HG02678 (cell line): ENCODE measurements at regions not wholly inside any gene's neighbourhood (a gene's known extent, or its start where the extent isn't known, plus 50 kb on each side); places are given as distances from the start of the nearest gene placed in this dataset.

Experiments used
- ATAC-seq: cut with Tn5 transposase; IDR thresholded peaks from one replicate; pipeline ENCODE4 v1.9.1; 2021; ENCODE audit warnings: mild to moderate bottlenecking, moderate library complexity; ENCODE audit not compliant: unreplicated experiment

- ATAC-seq: no peak
These were observed 189.5 kb downstream of the TTC8 start for GRCh38 chr14:89013698-89014568.

- no peak for ATAC-seq
These were observed 190.1 kb downstream of the TTC8 start for GRCh38 chr14:89014569-89014850.

- no peak for ATAC-seq
These were observed 190.6 kb downstream of the TTC8 start for GRCh38 chr14:89015016-89015415.

- no peak for ATAC-seq
These were observed 193.0 kb downstream of the TTC8 start for GRCh38 chr14:89017417-89017816.

- no peak for ATAC-seq
These were observed 197.8 kb downstream of the TTC8 start for GRCh38 chr14:89022274-89022673.

- no peak for ATAC-seq
These were observed 200.2 kb downstream of the TTC8 start for GRCh38 chr14:89024691-89025090.

GRCh38 chr14:89025561-89026236 is 201.2 kb downstream of the TTC8 start:
- ATAC-seq: no peak

GRCh38 chr14:89027097-89027740 is 202.8 kb downstream of the TTC8 start:
- ATAC-seq: peak; percentile 82

GRCh38 chr14:89028462-89029134 is 204.1 kb downstream of the TTC8 start:
- ATAC-seq: no peak

GRCh38 chr14:89029961-89030694 is 205.7 kb downstream of the TTC8 start:
- no peak for ATAC-seq

GRCh38 chr14:89030921-89031320 is 206.5 kb downstream of the TTC8 start:
- no peak for ATAC-seq

- no peak for ATAC-seq
These were observed 207.7 kb downstream of the TTC8 start for GRCh38 chr14:89032086-89032649.

GRCh38 chr14:89033756-89034155 is 209.3 kb downstream of the TTC8 start:
- ATAC-seq: no peak

- no peak for ATAC-seq
These were observed 211.9 kb downstream of the TTC8 start for GRCh38 chr14:89036371-89036770.

- ATAC-seq: no peak
These were observed 212.6 kb downstream of the TTC8 start for GRCh38 chr14:89037065-89037464.

GRCh38 chr14:89040080-89040459 is 215.6 kb downstream of the TTC8 start:
- ATAC-seq: peak; percentile 27

- ATAC-seq: peak; percentile 82
These were observed 216.2 kb downstream of the TTC8 start for GRCh38 chr14:89040460-89041256.

GRCh38 chr14:89041257-89041582 is 216.8 kb downstream of the TTC8 start:
- ATAC-seq: no peak

- ATAC-seq: no peak
These were observed 217.6 kb downstream of the TTC8 start for GRCh38 chr14:89042021-89042420.

- no peak for ATAC-seq
These were observed 228.9 kb downstream of the TTC8 start for GRCh38 chr14:89053303-89053702.
